GM06990 (cell line): ENCODE measurements at regions not wholly inside any gene's neighbourhood (a gene's known extent, or its start where the extent isn't known, plus 50 kb on each side); places are given as distances from the start of the nearest gene placed in this dataset.

Experiments used
- DNase-seq: peaks from one replicate; pipeline ENCODE4 v3.0.0-alpha.2; 2011; ENCODE audit not compliant: insufficient read length; ENCODE audit errors: extremely low read depth
- H3K27me3 ChIP-seq: replicated peaks from 2 replicates; pipeline ENCODE4 v1.6.0; 2011; ENCODE audit warnings: low read length; ENCODE audit not compliant: control insufficient read depth, insufficient read depth
- H3K36me3 ChIP-seq: 2 replicates; pipeline ENCODE4 v1.5.1; 2011; ENCODE audit warnings: low read length; ENCODE audit not compliant: control insufficient read depth, insufficient read depth
- H3K4me3 ChIP-seq: replicated peaks from 2 replicates; pipeline ENCODE4 v1.5.1; 2011; ENCODE audit warnings: low read depth, mild to moderate bottlenecking, control low read depth, low read length
- CTCF ChIP-seq: IDR thresholded peaks from 2 replicates; pipeline ENCODE4 v1.5.1; 2011; ENCODE audit warnings: low read length, control low read depth, mild to moderate bottlenecking, inconsistent platforms; ENCODE audit not compliant: insufficient read depth, poor library complexity, severe bottlenecking

- H3K27me3 ChIP-seq: no peaks in the 10 kb centered on the region
- no peak for DNase-seq
- TF ChIP-seq CTCF: no peak
Observed at GRCh38 chr2:53432936-53433335, 334.7 kb upstream of the CHAC2 start.

DNA sequence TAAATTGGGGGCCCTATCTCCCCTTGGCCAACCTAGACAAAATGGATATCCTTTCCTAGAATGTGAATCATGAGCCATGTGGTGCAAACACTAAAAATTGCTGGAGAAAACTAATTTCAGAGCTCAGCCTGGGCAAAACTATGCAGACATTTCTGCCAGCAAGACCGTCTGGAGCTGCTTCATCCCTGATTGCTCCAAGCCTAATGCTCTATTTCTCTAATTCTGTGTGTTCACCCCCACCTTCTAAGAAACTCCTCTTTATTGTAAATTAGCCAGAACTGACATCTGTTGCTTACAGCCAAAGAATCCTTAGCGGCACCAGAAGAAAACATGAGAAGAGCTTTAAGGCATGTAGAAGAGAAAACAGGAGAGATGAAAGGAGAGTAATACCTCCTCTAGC is 337.7 kb upstream of the CHAC2 start:
- Histone ChIP-seq H3K27me3 (no peaks in the 10 kb centered on the region), H3K36me3 (no peaks in the 10 kb centered on the region), H3K4me3 (no peak overlapping the region)
- DNase-seq: no peak
- TF ChIP-seq CTCF: no peak

More at GRCh38 chr2:53432936-53433335, 334.7 kb upstream of the CHAC2 start:
- no peaks in the 10 kb centered on the region for H3K36me3 ChIP-seq
- no peak overlapping the region for H3K4me3 ChIP-seq

DNA sequence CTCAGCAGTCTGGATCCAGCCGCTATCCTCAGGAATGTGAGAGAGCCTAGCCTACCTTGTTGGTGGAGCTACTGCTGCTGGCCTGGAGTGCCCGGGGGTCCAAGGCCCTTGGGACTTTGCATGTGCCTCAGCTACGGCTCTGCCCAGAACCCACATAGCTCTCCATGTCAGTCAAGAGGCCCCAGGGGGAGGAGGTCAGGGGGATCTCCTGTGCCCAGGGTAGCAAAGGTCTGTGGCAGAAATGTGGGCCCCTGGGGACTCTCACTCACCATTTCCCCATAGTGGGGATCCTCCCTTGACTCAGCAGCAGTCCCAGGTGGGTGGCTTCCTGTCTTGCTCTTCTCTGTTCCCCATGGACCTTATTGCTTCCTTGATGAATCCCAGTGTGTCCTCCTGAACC is 342.7 kb upstream of the CHAC2 start:
- TF ChIP-seq CTCF: no peak
- DNase-seq: peak; percentile 18
- Histone ChIP-seq H3K36me3 (no peaks in the 10 kb centered on the region), H3K27me3 (no peaks in the 10 kb centered on the region), H3K4me3 (no peak overlapping the region)

DNA sequence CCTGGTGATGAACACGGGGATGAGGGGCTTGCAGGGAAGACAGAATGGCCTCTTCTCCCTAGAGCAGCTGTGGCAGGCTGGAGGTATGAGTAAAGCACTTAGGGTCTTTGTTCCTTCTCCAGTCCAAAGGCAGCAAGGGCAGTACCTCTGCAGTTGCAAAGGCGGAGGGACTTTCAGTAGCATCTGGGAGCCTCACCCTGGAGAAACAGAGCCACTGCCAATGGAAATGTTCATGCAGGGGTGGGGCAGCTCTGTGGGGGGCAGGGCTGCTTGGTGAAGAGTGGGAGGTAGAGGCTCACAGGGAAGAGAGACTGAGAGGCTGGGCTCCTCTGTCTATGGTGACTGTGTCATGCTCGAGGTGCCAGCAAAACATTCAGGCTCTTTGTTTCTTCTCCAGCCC is 344.1 kb upstream of the CHAC2 start:
- no peak for DNase-seq
- no peak overlapping the region for H3K4me3 ChIP-seq
- no peaks in the 10 kb centered on the region for H3K36me3 ChIP-seq
- no peaks in the 10 kb centered on the region for H3K27me3 ChIP-seq
- no peak for TF ChIP-seq CTCF

DNA sequence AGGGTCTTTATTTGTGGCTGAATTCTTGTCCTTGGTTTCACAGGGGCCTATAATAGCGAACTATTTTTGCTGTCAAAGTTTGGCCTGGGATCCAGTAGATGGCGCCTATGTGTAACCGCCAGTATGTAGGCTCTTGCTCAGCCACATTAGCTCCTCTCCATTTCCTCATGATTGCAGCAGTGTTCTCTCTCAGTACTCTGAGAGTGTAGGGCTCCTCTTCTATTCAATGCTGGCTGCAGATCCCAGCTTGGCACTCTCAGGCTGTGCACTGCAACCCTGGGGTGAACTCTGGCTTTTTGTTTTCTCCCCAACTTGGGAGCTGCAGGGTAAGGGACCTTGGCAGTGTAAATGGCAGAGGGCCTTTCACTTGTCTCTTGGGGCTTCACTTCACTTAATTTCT is 344.6 kb upstream of the CHAC2 start:
- Histone ChIP-seq H3K4me3 (no peak overlapping the region), H3K27me3 (no peaks in the 10 kb centered on the region), H3K36me3 (no peaks in the 10 kb centered on the region)
- peak; percentile 64 for TF ChIP-seq CTCF
- peak; percentile 11 for DNase-seq

DNA sequence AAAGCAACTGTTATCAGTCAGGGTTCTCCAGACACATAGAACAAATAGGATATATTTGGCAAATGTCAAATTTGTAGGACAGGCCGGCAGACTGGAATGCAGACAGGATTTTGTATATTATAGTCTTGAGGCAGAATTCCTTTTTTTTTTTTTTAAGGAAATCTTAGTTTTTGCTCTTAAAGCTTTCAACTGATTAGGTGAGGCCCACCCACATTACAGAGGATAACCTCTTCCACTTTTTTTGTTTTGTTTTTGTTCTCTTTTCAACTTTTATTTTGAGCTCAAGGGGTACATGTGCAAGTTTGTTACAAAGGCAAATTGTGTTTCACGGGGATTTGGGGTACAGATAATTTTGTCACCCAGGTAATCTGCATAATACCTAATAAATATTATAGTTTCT is 350.2 kb upstream of the CHAC2 start:
- no peak for TF ChIP-seq CTCF
- Histone ChIP-seq H3K27me3 (no peaks in the 10 kb centered on the region), H3K36me3 (no peaks in the 10 kb centered on the region), H3K4me3 (no peak overlapping the region)
- no peak for DNase-seq
